PC-3 (cell line): ENCODE measurements at regions not wholly inside any gene's neighbourhood (a gene's known extent, or its start where the extent isn't known, plus 50 kb on each side); places are given as distances from the start of the nearest gene placed in this dataset.

ENCODE experiments used
- ATAC-seq: fragments of 200-7000 bp; cut with Tn5 transposase; 2 replicates; pipeline ENCODE4 v1.9.1; 2020; ENCODE audit warnings: mild to moderate bottlenecking, moderate library complexity
- BruUV-seq: library from RNA; stranded (reverse); fragments of 400-500 nt; replicated peaks from 2 replicates; lab custom pipeline; 2021; lab: Mats Ljungman, UMichigan
- CTCF ChIA-PET: fragments of 300-600 bp; sonication (Branson Sonifier 250); formaldehyde crosslinking; loops from one replicate; lab custom pipeline; 2022; ENCODE audit warnings: antibody characterized with exemption; lab: Charles Lee
- POLR2A ChIA-PET: fragments of 300-600 bp; sonication (Branson Sonifier 250); formaldehyde crosslinking; loops from one replicate; lab custom pipeline; 2022; ENCODE audit warnings: antibody characterized with exemption; ENCODE audit not compliant: unreplicated experiment; lab: Charles Lee
- DNase-seq: peaks from one replicate; pipeline ENCODE4 v3.0.0-alpha.2; 2015
- H2AFZ ChIP-seq: fragments of 300-600 bp; sonication (generic); 2 replicates; pipeline ENCODE4 v1.6.0; 2016; ENCODE audit warnings: antibody characterized with exemption, low read length
- H3F3A ChIP-seq: fragments of 300-600 bp; sonication (generic); one replicate; pipeline ENCODE4 v1.6.0; 2017; ENCODE audit warnings: antibody characterized with exemption, low read length, control low read depth, mild to moderate bottlenecking; ENCODE audit not compliant: unreplicated experiment
- H3K27ac ChIP-seq: fragments of 300-600 bp; sonication (generic); 2 replicates; pipeline ENCODE4 v1.5.1; 2016; ENCODE audit warnings: mild to moderate bottlenecking, low read length
- H3K27me3 ChIP-seq: fragments of 300-600 bp; sonication (generic); 2 replicates; pipeline ENCODE4 v1.6.1; 2016; ENCODE audit warnings: low read length, mixed read lengths
- H3K36me3 ChIP-seq: fragments of 300-600 bp; sonication (generic); 2 replicates; pipeline ENCODE4 v1.6.1; 2016; ENCODE audit warnings: low read depth, mixed run types, low read length, mixed read lengths
- H3K4me1 ChIP-seq: fragments of 300-600 bp; sonication (generic); 2 replicates; pipeline ENCODE4 v1.5.1; 2016; ENCODE audit warnings: low read length; ENCODE audit not compliant: insufficient read depth
- H3K4me2 ChIP-seq: fragments of 300-600 bp; sonication (generic); 2 replicates; pipeline ENCODE4 v1.6.0; 2016; ENCODE audit warnings: low read length
- H3K4me3 ChIP-seq: fragments of 300-600 bp; sonication (generic); 2 replicates; pipeline ENCODE4 v1.5.1; 2016; ENCODE audit warnings: mild to moderate bottlenecking, low read length, mixed read lengths
- H3K79me2 ChIP-seq: fragments of 300-600 bp; sonication (generic); 2 replicates; pipeline ENCODE4 v1.6.1; 2017; ENCODE audit warnings: low read length, mixed read lengths
- H3K9ac ChIP-seq: fragments of 300-600 bp; sonication (generic); 2 replicates; pipeline ENCODE4 v1.6.0; 2016; ENCODE audit warnings: mild to moderate bottlenecking, low read length
- H3K9me2 ChIP-seq: fragments of 300-600 bp; sonication (generic); replicated peaks from 2 replicates; pipeline ENCODE4 v1.6.1; 2016; ENCODE audit warnings: mixed run types, low read length, mixed read lengths
- H3K9me3 ChIP-seq: fragments of 300-600 bp; sonication (generic); 2 replicates; pipeline ENCODE4 v1.6.1; 2016; ENCODE audit warnings: low read length, mixed read lengths
- H4K20me1 ChIP-seq: fragments of 300-600 bp; sonication (generic); 2 replicates; pipeline ENCODE4 v1.6.1; 2016; ENCODE audit warnings: low read length, mixed read lengths
- EZH2 ChIP-seq: fragments of 300-600 bp; sonication (generic); IDR thresholded peaks from one replicate; pipeline ENCODE4 v1.6.1; 2017; ENCODE audit warnings: antibody characterized with exemption, mild to moderate bottlenecking, low read length; ENCODE audit not compliant: unreplicated experiment
- EZH2phosphoT487 ChIP-seq: fragments of 300-600 bp; sonication (generic); IDR thresholded peaks from 2 replicates; pipeline ENCODE4 v1.6.1; 2018; ENCODE audit warnings: mild to moderate bottlenecking, antibody characterized with exemption, low read length, borderline replicate concordance
- intact Hi-C: fragments of 100-400 bp; cut with micrococcal nuclease; formaldehyde crosslinking; loops from 2 replicates; pipeline ENCODE4 v1.9.0; 2023
- TF ChIP-seq, protein P1 (sequence below): fragments of 300-600 bp; sonication (generic); conservative IDR thresholded peaks from 2 replicates; pipeline ENCODE4 v1.5.1; 2017; ENCODE audit warnings: antibody characterized with exemption, low read depth, mild to moderate bottlenecking, low read length

DNA sequence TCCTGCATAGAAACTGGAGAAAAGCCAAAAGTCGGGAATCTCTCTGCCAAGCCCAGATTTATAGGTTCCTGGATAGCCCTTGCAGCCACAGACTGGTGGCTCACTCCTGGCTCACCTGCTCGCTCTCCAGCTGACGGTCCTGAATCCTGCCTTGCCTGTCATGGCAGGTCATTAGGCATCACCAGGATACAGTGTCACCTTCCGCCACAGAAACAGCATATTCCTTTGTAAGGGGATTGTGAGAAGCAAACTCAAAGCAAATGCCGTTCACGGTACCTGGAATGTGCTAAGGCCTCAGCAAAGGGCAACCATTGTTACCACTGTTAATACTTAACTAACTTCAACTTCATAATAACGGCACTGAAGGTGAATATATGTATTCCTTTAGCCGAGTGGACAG lies 57.1 kb upstream of the GPR45 start:
- Histone ChIP-seq H3K79me2 (no peaks in the 10 kb centered on the region), H4K20me1 (no peaks in the 10 kb centered on the region), H3K36me3 (no peaks in the 10 kb centered on the region), H3K9ac (no peak overlapping the region), H3K9me2 (no peaks in the 10 kb centered on the region), H3K4me2 (no peak overlapping the region), H3K27ac (no peak overlapping the region), H3K9me3 (no peaks in the 10 kb centered on the region), H2AFZ (no peak overlapping the region), H3K4me3 (no peak overlapping the region), H3K4me1 (peaks cover 7% of the 10 kb centered on the region; the same call in 1 of the 2 replicates), H3F3A (no peaks in the 10 kb centered on the region), H3K27me3 (peaks cover 56% of the 10 kb centered on the region)
- ChIA-PET POLR2A (no interaction called here), CTCF (no interaction called here)
- no TSS peak for BruUV-seq
- ATAC-seq (no peak), DNase-seq (no peak)
- TF ChIP-seq, protein P1, sequence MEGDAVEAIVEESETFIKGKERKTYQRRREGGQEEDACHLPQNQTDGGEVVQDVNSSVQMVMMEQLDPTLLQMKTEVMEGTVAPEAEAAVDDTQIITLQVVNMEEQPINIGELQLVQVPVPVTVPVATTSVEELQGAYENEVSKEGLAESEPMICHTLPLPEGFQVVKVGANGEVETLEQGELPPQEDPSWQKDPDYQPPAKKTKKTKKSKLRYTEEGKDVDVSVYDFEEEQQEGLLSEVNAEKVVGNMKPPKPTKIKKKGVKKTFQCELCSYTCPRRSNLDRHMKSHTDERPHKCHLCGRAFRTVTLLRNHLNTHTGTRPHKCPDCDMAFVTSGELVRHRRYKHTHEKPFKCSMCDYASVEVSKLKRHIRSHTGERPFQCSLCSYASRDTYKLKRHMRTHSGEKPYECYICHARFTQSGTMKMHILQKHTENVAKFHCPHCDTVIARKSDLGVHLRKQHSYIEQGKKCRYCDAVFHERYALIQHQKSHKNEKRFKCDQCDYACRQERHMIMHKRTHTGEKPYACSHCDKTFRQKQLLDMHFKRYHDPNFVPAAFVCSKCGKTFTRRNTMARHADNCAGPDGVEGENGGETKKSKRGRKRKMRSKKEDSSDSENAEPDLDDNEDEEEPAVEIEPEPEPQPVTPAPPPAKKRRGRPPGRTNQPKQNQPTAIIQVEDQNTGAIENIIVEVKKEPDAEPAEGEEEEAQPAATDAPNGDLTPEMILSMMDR: no peak
- no peak for TF ChIP-seq EZH2
- TF ChIP-seq EZH2phosphoT487: no peak
- intact Hi-C loops: no loop called here

DNA sequence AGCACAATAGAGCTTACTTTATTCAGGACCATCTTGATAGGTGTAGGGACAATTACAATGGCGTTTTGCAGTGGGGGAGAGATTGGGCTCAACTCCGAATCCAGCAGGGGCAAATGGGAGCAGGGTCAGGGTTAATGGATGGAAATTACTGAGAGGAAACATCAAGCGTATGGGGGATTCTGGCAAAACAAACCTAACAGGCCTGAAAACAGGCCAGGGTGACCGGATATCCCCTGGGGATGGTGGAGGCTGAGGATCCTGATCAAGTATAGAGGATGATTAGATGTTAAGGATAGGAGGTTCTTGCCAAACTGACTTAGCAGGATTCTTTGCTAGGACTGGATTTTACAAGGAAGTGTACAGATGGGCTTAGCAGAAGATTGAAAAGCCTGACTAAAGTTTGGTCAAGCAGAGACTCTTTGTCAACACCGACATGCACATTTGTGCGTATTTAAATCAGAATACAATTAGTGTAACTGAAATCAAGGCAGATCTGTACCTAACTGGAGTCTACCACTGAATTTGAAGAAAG lies 54.5 kb upstream of the GPR45 start:
- ATAC-seq (no peak), DNase-seq (no peak)
- Histone ChIP-seq H3K9me3 (no peaks in the 10 kb centered on the region), H3K4me3 (no peak overlapping the region), H3K9me2 (no peaks in the 10 kb centered on the region), H3K27ac (no peak overlapping the region), H3K9ac (no peak overlapping the region), H3K4me1 (peaks cover 7% of the 10 kb centered on the region; the same call in 1 of the 2 replicates), H4K20me1 (no peaks in the 10 kb centered on the region), H3K79me2 (no peaks in the 10 kb centered on the region), H3K4me2 (no peak overlapping the region), H2AFZ (no peak overlapping the region), H3K36me3 (no peaks in the 10 kb centered on the region), H3F3A (no peaks in the 10 kb centered on the region), H3K27me3 (peaks cover 74% of the 10 kb centered on the region)
- intact Hi-C loops: no loop called here
- TF ChIP-seq EZH2: no peak
- TF ChIP-seq EZH2phosphoT487: no peak
- TF ChIP-seq, protein P1: no peak
- CTCF ChIA-PET: no interaction called here
- no TSS peak for BruUV-seq
- POLR2A ChIA-PET: no interaction called here

DNA sequence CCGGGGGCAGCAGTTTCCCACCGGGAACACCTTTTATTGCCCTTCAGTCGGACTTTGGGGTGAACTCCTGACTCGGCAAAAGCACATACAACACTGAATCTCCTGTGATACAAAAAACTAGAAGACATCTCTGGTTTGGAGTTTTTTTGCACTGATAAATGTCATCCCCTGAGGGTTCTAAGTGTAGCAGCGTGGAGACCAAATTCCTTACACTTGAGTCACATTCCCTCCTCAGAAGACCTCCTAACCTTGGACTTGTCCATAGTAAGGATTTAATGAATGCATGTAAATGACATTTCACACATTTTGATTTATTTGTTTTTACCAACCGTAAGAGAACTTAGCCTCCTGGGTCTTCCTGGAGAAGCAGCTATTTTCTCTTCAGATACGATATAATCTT lies 54.0 kb upstream of the GPR45 start:
- H3K27me3 ChIP-seq: peaks cover 70% of the 10 kb centered on the region
- no TSS peak for BruUV-seq
- no peaks in the 10 kb centered on the region for H3K79me2 ChIP-seq
- no peaks in the 10 kb centered on the region for H4K20me1 ChIP-seq
- no peaks in the 10 kb centered on the region for H3K9me2 ChIP-seq
- ATAC-seq: no peak
- no peaks in the 10 kb centered on the region for H3F3A ChIP-seq
- no peak overlapping the region for H2AFZ ChIP-seq
- H3K27ac ChIP-seq: no peak overlapping the region
- H3K4me1 ChIP-seq: peaks cover 7% of the 10 kb centered on the region; the same call in 1 of the 2 replicates
- no peak overlapping the region for H3K4me3 ChIP-seq
- no peaks in the 10 kb centered on the region for H3K36me3 ChIP-seq
- intact Hi-C loops: no loop called here
- no peak overlapping the region for H3K9ac ChIP-seq
- peak; percentile 26 for DNase-seq
- CTCF ChIA-PET: no interaction called here
- TF ChIP-seq EZH2phosphoT487 (no peak), EZH2 (no peak)
- TF ChIP-seq, protein P1: no peak
- POLR2A ChIA-PET: no interaction called here
- H3K9me3 ChIP-seq: no peaks in the 10 kb centered on the region
- no peak overlapping the region for H3K4me2 ChIP-seq
